ENCODE measurements at regions not wholly inside any gene's neighbourhood (a gene's known extent, or its start where the extent isn't known, plus 50 kb on each side); places are given as distances from the start of the nearest gene placed in this dataset.
"Not testable (repeated sequence)": the region's sequence is repeated elsewhere in the genome, so short reads cannot be mapped to it uniquely, and the experiment has no call there.

DNA sequence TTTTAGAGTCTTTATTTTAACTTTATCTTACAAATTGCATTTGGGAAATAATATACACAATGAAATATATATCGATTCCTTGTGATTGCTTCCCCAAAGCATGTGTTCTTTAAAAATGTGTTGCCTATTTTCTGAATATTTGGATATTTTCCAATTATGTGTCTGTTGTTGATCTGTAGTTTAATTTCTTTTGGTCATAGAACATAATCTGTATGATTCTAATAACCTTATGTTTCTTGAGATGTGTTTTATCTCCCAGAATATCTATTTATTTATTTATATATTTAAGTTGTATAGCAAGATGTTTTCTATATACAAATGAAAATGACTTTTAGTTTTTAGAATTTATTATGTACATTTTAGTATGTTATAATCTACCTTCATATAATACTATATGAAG lies 710.8 kb upstream of the PCDH20 start:
- no peak overlapping the region for H3K27ac ChIP-seq (ENCODE audit: low read length)
- no peaks in the 10 kb centered on the region for H3K36me3 ChIP-seq (ENCODE audit: control insufficient read depth in 1 of 2, insufficient read depth in 2 of 2, low read length in 2 of 2)
- H3K4me3 ChIP-seq (ENCODE audit: low read depth in 1 of 2, low read length in 2 of 2), result no peak overlapping the region
- no peaks in the 10 kb centered on the region for H3K9me3 ChIP-seq (ENCODE audit: control insufficient read depth in 1 of 2, low read length in 2 of 2)
- no peaks in the 10 kb centered on the region for H3K4me1 ChIP-seq (ENCODE audit: control insufficient read depth in 1 of 2, insufficient read depth in 2 of 2, low read length in 2 of 2)
- no peaks in the 10 kb centered on the region for H3K27me3 ChIP-seq (ENCODE audit: low read depth, low read length)

- Histone ChIP-seq H3K36me3 (ENCODE audit: control insufficient read depth in 1 of 2, insufficient read depth in 2 of 2, low read length in 2 of 2) (no peaks in the 10 kb centered on the region), H3K27ac (ENCODE audit: low read length) (no peak overlapping the region), H3K4me1 (ENCODE audit: control insufficient read depth in 1 of 2, insufficient read depth in 2 of 2, low read length in 2 of 2) (no peaks in the 10 kb centered on the region), H3K9me3 (ENCODE audit: control insufficient read depth in 1 of 2, low read length in 2 of 2) (no peaks in the 10 kb centered on the region), H3K4me3 (ENCODE audit: low read depth in 1 of 2, low read length in 2 of 2) (no peak overlapping the region), H3K27me3 (ENCODE audit: low read depth, low read length) (no peaks in the 10 kb centered on the region)
Observed at GRCh38 chr13:62125451-62125850, 709.8 kb upstream of the PCDH20 start.

DNA sequence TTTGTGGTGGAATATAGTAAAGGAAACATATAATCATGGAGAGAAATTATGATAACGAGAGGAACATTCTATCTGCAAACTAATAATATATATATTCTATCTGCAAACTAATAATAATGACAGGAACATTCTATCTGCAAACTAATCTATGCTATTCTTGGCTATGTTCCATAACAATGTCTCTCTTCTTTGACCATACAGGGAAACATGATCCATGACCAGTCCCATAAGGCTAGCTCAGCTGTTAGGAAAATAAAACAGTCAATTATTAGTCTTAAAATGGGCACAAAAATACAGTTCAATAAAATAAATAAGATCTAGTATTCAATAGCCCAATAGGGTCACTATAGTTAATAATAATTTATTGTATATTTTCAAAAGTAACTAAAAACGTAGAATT lies 707.8 kb upstream of the PCDH20 start:
- Histone ChIP-seq H3K36me3 (ENCODE audit: control insufficient read depth in 1 of 2, insufficient read depth in 2 of 2, low read length in 2 of 2) (no peaks in the 10 kb centered on the region), H3K9me3 (ENCODE audit: control insufficient read depth in 1 of 2, low read length in 2 of 2) (no peaks in the 10 kb centered on the region), H3K4me3 (ENCODE audit: low read depth in 1 of 2, low read length in 2 of 2) (no peak overlapping the region), H3K27ac (ENCODE audit: low read length) (no peak overlapping the region), H3K27me3 (ENCODE audit: low read depth, low read length) (no peaks in the 10 kb centered on the region), H3K4me1 (ENCODE audit: control insufficient read depth in 1 of 2, insufficient read depth in 2 of 2, low read length in 2 of 2) (no peaks in the 10 kb centered on the region)

DNA sequence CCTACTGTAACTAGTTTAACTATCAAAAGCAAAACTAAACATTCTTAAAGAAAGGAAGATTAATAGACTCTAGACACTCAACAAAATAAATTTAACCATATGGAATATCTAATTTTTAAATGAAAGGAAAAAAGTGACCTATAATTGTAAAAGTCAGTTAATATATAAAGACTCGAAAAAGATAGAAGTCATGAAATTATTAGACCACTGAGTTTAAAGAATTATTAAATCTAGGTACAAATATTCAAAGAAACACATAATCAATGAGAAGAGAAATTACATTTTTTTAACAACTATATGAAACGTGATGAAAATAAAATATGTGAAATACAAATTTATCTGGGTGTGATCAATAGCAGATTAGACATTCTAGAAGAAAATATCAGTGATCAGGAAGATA lies 706.8 kb upstream of the PCDH20 start:
- H3K9me3 ChIP-seq (ENCODE audit: control insufficient read depth in 1 of 2, low read length in 2 of 2), result no peaks in the 10 kb centered on the region
- H3K4me1 ChIP-seq (ENCODE audit: control insufficient read depth in 1 of 2, insufficient read depth in 2 of 2, low read length in 2 of 2), result no peaks in the 10 kb centered on the region
- no peaks in the 10 kb centered on the region for H3K27me3 ChIP-seq (ENCODE audit: low read depth, low read length)
- no peak overlapping the region for H3K27ac ChIP-seq (ENCODE audit: low read length)
- H3K36me3 ChIP-seq (ENCODE audit: control insufficient read depth in 1 of 2, insufficient read depth in 2 of 2, low read length in 2 of 2), result no peaks in the 10 kb centered on the region
- no peak overlapping the region for H3K4me3 ChIP-seq (ENCODE audit: low read depth in 1 of 2, low read length in 2 of 2)

- Histone ChIP-seq H3K9me3 (ENCODE audit: control insufficient read depth in 1 of 2, low read length in 2 of 2) (no peaks in the 10 kb centered on the region), H3K4me1 (ENCODE audit: control insufficient read depth in 1 of 2, insufficient read depth in 2 of 2, low read length in 2 of 2) (no peaks in the 10 kb centered on the region), H3K4me3 (ENCODE audit: low read depth in 1 of 2, low read length in 2 of 2) (no peak overlapping the region), H3K27ac (ENCODE audit: low read length) (no peak overlapping the region), H3K36me3 (ENCODE audit: control insufficient read depth in 1 of 2, insufficient read depth in 2 of 2, low read length in 2 of 2) (no peaks in the 10 kb centered on the region), H3K27me3 (ENCODE audit: low read depth, low read length) (no peaks in the 10 kb centered on the region)
Observed at GRCh38 chr13:62119739-62120700, 704.4 kb upstream of the PCDH20 start.

DNA sequence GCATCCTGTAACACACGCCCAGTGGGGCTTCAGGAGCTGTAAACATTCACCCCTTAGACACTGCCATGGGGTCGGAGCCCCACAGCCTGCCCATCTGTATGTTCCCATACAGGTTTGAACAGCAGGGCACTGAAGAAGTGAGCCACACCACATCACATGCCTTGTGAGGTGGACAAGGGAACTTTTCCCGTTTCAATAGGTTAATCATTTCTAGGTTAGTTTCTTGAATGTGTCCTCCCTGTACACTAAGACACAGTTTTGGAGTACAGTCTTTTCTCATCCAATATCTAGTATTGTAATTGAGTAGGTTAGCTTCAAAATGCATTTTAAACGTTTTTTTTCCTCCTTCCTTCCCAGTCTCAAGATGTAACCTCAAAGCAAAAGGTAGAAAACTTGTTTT lies 700.2 kb upstream of the PCDH20 start:
- Histone ChIP-seq H3K27me3 (ENCODE audit: low read depth, low read length) (no peaks in the 10 kb centered on the region), H3K9me3 (ENCODE audit: control insufficient read depth in 1 of 2, low read length in 2 of 2) (no peaks in the 10 kb centered on the region), H3K36me3 (ENCODE audit: control insufficient read depth in 1 of 2, insufficient read depth in 2 of 2, low read length in 2 of 2) (no peaks in the 10 kb centered on the region)

DNA sequence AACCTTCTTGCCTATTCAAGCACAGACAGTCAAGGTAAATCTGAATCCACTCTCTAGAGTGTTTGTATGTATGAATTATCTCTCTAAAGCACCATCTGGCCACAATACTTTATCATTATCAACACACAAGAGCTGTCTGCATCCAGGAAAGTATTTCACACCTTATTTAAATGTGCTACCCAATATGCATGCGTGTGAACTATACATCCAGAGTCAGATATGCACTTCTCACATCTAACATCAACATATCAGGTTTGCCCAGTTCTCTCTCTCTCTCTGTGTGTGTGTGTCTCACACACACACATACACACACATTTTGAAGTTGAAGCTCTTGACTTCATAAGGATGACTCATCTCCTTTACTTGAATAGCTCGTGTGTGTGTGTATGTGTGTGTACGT lies 697.5 kb upstream of the PCDH20 start:
- Histone ChIP-seq H3K4me3 (ENCODE audit: low read depth in 1 of 2, low read length in 2 of 2) (no peak overlapping the region), H3K27me3 (ENCODE audit: low read depth, low read length) (no peaks in the 10 kb centered on the region), H3K27ac (ENCODE audit: low read length) (no peak overlapping the region), H3K9me3 (ENCODE audit: control insufficient read depth in 1 of 2, low read length in 2 of 2) (no peaks in the 10 kb centered on the region), H3K4me1 (ENCODE audit: control insufficient read depth in 1 of 2, insufficient read depth in 2 of 2, low read length in 2 of 2) (no peaks in the 10 kb centered on the region), H3K36me3 (ENCODE audit: control insufficient read depth in 1 of 2, insufficient read depth in 2 of 2, low read length in 2 of 2) (no peaks in the 10 kb centered on the region)

More for the DNA sequence above, 700.2 kb upstream of the PCDH20 start:
- no peak overlapping the region for H3K4me3 ChIP-seq (ENCODE audit: low read depth in 1 of 2, low read length in 2 of 2)
- H3K4me1 ChIP-seq (ENCODE audit: control insufficient read depth in 1 of 2, insufficient read depth in 2 of 2, low read length in 2 of 2), result no peaks in the 10 kb centered on the region
- no peak overlapping the region for H3K27ac ChIP-seq (ENCODE audit: low read length)

DNA sequence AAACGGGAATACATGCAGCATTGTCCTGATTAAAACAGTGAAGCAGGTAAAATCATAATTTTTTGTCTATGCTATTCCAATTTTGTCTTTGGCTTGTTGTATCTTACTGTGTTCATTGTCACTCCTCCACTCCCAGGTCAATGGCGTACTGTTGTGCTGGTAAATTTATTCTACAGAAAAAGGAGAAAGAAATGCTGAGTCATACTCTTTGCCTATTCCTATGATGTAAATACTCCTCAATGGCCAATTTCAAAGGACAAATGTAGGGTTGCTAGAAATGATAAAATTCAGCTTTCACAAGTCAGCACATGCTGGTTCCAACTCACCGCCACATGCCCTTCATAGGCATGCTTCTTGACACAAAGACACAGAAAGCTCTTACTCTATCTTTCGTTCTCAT lies 694.4 kb upstream of the PCDH20 start:
- Histone ChIP-seq H3K27ac (ENCODE audit: low read length) (no peak overlapping the region), H3K9me3 (ENCODE audit: control insufficient read depth in 1 of 2, low read length in 2 of 2) (no peaks in the 10 kb centered on the region), H3K4me3 (ENCODE audit: low read depth in 1 of 2, low read length in 2 of 2) (no peak overlapping the region), H3K27me3 (ENCODE audit: low read depth, low read length) (no peaks in the 10 kb centered on the region), H3K4me1 (ENCODE audit: control insufficient read depth in 1 of 2, insufficient read depth in 2 of 2, low read length in 2 of 2) (no peaks in the 10 kb centered on the region), H3K36me3 (ENCODE audit: control insufficient read depth in 1 of 2, insufficient read depth in 2 of 2, low read length in 2 of 2) (no peaks in the 10 kb centered on the region)

- not testable (repeated sequence) for H3K4me1 ChIP-seq (ENCODE audit: control insufficient read depth in 1 of 2, insufficient read depth in 2 of 2, low read length in 2 of 2); H3K36me3 ChIP-seq (ENCODE audit: control insufficient read depth in 1 of 2, insufficient read depth in 2 of 2, low read length in 2 of 2); H3K27ac ChIP-seq (ENCODE audit: low read length); H3K4me3 ChIP-seq (ENCODE audit: low read depth in 1 of 2, low read length in 2 of 2); H3K27me3 ChIP-seq (ENCODE audit: low read depth, low read length); H3K9me3 ChIP-seq (ENCODE audit: control insufficient read depth in 1 of 2, low read length in 2 of 2)
Observed at GRCh38 chr13:62104136-62104535, 688.5 kb upstream of the PCDH20 start.

DNA sequence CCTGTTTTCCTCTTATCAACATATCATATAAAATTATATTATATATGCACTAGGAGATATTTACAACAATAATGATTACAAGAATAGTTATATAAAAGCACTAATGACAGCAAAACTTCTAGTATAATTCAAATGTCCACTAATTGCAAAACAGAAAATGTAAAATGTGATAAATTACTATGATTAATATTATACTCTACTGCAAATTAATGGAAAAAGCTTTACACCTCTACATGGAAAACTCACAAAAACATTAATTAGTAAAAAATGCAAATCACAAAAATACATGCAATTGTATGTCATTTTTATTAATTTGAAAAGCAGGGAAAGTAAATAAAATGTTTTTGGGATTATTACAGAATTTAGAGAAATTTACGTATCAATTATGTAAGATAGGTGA lies 681.0 kb upstream of the PCDH20 start:
- H3K36me3 ChIP-seq (ENCODE audit: control insufficient read depth in 1 of 2, insufficient read depth in 2 of 2, low read length in 2 of 2), result no peaks in the 10 kb centered on the region
- H3K27ac ChIP-seq (ENCODE audit: low read length), result no peak overlapping the region
- no peaks in the 10 kb centered on the region for H3K27me3 ChIP-seq (ENCODE audit: low read depth, low read length)
- no peaks in the 10 kb centered on the region for H3K4me1 ChIP-seq (ENCODE audit: control insufficient read depth in 1 of 2, insufficient read depth in 2 of 2, low read length in 2 of 2)
- H3K4me3 ChIP-seq (ENCODE audit: low read depth in 1 of 2, low read length in 2 of 2), result no peak overlapping the region
- H3K9me3 ChIP-seq (ENCODE audit: control insufficient read depth in 1 of 2, low read length in 2 of 2), result peaks cover 0 to 4% of the 10 kb centered on the region in 2 donors

GRCh38 chr13:62094932-62095331 lies 679.3 kb upstream of the PCDH20 start:
- H3K27ac ChIP-seq (ENCODE audit: low read length), result no peak overlapping the region
- no peaks in the 10 kb centered on the region for H3K27me3 ChIP-seq (ENCODE audit: low read depth, low read length)
- no peaks in the 10 kb centered on the region for H3K4me1 ChIP-seq (ENCODE audit: control insufficient read depth in 1 of 2, insufficient read depth in 2 of 2, low read length in 2 of 2)
- peaks cover 0 to 4% of the 10 kb centered on the region in 2 donors for H3K9me3 ChIP-seq (ENCODE audit: control insufficient read depth in 1 of 2, low read length in 2 of 2)
- no peak overlapping the region for H3K4me3 ChIP-seq (ENCODE audit: low read depth in 1 of 2, low read length in 2 of 2)
- H3K36me3 ChIP-seq (ENCODE audit: control insufficient read depth in 1 of 2, insufficient read depth in 2 of 2, low read length in 2 of 2), result no peaks in the 10 kb centered on the region

Data from muscle layer of duodenum (tissue), 2 donors.